ENCODE measurements at regions not wholly inside any gene's neighbourhood (a gene's known extent, or its start where the extent isn't known, plus 50 kb on each side); places are given as distances from the start of the nearest gene placed in this dataset.

- TF ChIP-seq ZNF701 (tag by site-specific recombination; IDR thresholded peaks at IDR 0.05) (no peak), CTCF (tag by site-specific recombination; IDR thresholded peaks at IDR 0.05) (no peak), ZSCAN5A (tag by site-specific recombination; IDR thresholded peaks at IDR 0.05) (no peak)
Observed at GRCh38 chr7:9711259-9711918, 1262.3 kb upstream of the PHF14 start.

Data from HEK293 (cell line).